ENCODE measurements at regions not wholly inside any gene's neighbourhood (a gene's known extent, or its start where the extent isn't known, plus 50 kb on each side); places are given as distances from the start of the nearest gene placed in this dataset.
A peak's percentile ranks its signal among the peaks of the same experiment; 100 is the strongest.

DNA sequence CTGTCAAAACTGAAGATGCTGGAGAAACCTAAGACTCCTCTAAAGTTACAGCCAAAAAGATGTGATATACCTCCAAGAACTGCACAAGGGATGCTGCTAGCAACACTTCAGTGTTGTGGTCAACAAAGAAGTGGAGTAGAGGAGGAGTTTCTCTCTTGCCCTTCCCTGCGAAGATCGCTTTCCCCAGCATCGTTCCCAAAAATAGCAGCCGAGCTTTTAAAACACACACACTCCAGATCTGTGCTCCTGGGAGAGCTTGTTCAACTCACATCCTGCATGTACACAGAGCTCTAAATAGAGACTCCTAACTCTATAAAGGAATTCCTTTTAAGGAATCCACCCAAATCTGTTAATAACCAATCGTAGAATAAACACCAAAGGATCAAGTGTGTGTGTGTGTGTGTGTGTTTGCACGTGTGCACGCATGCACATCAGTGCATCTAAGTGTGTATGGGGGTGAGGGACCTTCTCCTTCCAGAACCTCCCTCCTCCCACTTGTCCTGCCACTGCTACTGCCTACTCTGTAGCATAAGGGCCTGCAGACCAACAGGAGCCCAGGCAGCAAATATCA, 58.5 kb downstream of the PSMG1 start:
- DNase-seq: peak; percentile 61

DNA sequence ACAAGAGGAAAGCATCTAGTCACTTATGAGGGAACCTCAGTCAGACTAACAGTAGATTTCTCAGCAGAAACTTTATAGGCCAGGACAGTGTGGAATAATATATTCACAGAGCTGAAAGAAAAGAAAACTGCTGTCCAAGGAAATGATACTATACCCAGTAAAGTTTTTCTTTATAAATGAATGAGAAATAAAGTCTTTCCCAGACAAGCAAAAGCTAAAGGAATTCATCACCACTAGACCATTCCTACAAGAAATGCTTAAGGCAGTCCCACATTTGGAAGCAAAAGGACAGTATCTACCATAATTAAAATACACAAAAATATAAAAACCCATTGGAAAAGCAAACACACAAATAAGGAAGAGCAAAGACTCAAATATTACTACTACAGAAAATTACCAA, 59.9 kb downstream of the PSMG1 start:
- no peak for DNase-seq

- no peak for DNase-seq
Measured at GRCh38 chr21:39121600-39122355, 61.5 kb downstream of the PSMG1 start.

DNA sequence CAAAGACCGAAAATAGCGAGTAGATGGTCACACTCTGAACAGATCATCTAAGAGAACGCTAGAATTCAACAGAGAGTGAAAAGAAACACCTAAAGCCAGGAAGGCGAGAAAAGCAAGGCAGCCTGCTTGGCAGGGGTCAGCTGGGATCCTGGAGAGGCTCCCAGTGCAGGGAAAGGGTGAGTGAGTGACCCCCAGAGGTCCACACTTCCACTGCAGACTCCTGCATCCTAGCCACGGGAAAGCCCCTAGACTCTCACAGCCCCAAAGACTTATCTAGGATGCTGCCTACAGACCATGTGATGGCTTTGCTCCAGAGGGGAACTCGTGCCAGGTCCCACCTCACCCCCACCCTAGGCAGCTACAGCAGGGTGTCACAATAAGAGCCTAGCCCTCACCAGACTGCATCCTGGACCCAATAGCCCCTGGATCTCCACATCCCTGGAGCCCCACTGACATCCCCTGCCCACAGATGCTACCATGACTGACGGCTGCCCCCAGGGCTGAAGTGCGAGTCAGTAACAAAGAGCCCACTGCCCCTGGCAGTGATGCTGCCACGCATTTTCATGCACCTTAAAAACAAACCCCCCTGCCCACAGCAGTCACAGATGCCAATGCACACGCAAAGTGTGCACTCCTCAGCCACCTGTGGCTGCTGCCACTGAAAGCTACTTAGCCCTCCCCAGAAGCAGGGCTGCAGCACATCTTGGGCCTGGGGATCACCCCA, 62.2 kb downstream of the PSMG1 start:
- no peak for DNase-seq

DNA sequence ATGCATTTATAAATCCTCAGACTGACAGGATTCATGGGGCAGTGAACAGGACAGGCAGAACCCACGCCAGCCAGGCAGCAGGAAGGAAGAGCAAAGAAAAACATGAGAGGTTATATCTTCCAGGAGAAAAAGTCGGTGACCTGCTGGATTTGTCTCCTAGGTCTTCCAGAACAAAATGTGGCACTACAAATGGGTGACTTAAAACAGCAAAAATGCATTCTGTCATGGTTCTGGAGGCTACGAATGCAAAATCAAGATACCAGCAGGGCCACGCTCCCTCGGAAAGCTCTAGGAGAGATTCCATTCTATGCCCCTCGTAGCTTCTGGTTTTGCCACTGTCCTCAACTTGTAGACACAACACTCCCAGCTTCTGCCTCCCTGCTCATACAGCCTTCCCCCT, 63.4 kb downstream of the PSMG1 start:
- DNase-seq: no peak

- DNase-seq: no peak
Measured at GRCh38 chr21:39118604-39119215, 64.5 kb downstream of the PSMG1 start.

- DNase-seq: no peak
Measured at GRCh38 chr21:39118061-39118460, 65.2 kb downstream of the PSMG1 start.

DNA sequence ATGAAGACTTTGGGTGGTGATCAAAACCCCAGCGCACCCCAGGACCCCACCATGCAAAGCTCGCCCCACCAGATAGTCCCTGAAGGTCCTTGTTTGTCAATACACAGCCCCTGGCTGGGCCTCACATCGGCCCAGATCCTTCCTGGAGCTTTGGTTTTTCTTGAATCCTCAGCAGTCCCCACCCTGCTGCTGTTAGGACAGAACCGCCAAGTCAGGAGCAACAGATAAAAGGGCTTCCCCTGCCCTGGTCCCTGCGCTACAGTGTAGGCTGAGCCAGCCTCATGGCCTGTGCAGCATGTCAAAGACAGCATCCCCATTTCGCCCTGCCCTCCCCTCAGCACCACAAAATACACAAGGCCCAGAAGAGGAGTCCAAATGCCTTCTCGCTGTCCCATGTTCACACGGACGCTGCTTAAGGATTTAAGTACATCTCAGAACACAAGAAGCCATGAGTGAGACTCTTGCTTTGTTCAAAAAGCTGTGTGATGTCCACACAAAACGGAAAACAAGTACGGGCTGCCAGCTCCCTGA, 65.7 kb downstream of the PSMG1 start:
- no peak for DNase-seq

DNA sequence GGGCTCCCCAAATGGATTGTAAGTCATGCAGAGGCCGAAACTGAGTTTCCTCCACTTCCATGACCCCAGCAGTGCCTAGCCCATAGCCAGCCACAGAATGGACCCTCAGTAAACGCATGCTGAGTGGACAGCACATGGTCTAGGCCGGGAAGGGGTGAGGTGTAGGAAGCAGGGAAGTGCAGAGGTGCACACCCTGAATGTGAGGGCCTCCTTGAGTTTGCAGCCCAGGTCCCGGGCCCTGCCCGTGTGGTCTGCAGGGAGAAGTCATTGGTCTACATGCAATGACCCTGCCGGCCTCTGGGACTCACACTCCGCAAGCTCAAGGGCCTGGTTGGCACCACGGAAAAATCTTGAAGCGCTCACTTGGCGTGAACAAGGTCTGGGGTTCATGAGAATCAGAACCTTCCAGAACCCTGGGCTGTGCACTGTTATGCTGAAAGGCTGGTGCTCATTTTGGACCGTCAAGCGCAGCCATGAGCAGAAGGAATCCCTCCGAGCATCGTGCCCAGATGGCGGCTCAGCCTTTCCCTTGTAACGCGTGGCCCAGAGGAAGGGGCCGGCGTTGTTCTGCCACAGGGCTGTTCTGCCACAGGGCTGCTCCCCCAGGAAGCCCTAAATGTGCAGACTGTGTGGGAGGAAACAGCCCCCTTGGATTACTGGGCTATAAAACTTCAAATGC, 66.4 kb downstream of the PSMG1 start:
- DNase-seq: no peak

DNA sequence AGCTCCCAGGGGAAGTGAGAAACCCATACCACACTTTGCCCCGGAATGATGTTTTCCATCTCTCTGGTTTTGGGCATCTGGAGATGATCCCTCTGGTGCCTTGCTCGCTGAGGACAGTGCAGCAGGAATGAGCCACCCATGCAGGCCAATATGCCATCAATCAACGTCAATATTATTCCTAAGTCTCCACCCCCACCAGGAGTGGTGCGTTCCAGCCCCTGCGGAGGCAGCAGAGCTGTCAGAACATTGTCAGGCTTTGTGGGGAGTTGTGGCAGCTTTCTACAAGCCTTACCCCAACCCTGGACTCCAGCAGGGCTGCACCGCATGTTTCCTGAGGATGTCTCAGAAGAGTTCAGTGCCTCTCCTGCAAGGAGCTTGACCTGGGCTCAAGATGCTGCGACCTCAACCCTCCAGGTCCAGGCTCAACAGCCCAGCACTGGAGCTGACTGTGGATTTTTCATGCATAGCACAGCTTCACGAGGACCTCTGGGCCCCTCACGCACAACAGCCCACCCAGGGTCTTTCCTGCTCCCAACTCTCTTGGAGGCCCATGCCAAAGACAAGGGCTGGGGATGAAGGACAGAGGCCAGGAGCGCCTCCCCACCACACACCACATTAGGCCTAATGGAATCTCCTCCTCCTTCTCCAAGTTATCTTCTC, 67.5 kb downstream of the PSMG1 start:
- DNase-seq: no peak

DNA sequence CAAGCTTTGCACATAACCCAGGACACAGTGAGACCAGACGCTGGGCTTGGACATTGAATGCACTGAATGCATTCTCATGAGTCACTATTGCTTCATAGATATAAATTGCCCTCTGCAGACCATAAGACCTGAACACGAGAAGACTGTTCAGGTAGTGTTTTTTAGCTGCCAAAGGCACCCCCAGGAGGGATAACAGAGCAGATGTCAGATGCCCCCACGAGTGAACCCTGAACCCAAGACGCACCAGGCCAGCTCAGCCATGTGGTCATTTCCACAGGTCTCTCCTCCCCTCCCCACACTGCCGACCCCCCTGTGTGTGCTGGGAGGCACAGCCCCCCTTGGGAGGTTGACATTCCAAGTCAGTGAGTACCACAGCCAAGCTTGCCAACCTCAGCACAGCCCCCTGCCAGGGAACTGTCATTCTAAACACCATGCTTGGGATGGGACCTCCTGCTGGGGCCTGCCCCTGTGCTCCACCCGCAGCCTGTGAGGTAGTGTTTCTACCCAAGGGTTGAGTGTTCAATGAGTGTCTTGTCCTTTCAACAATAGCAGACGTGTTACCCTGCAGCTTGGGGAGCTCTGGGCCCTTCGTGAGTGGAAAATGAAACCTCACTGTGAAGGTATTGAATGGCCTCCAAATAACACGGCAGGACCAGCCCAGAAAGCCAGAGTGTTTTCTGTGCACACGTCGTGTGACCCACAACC, 68.2 kb downstream of the PSMG1 start:
- DNase-seq: no peak

GRCh38 chr21:39111931-39112550, 71.2 kb downstream of the PSMG1 start:
- peak; percentile 74 for DNase-seq

DNA sequence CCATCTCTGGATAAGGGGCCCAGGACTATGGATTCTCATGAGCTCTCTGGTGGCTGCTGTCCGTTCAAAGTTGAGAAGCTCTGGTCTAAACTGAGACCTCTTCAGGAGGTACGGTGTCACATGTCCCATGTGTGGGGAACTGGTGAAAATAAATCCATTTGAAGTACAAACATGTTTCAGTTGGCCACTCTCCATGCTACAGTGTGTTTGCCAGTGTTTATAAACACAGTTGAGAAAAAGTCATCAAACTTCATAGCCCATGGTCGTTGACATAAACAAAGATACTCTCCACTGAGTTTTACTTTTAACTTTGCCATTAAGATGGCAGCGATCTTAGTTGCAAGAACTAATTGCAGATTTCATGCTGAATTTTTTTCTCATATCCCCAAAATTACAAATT, 72.8 kb downstream of the PSMG1 start:
- no peak for DNase-seq

GRCh38 chr21:39109596-39110210, 73.5 kb downstream of the PSMG1 start:
- DNase-seq: no peak

GRCh38 chr21:39109163-39109530, 74.1 kb downstream of the PSMG1 start:
- no peak for DNase-seq

- no peak for DNase-seq
Measured at GRCh38 chr21:39108291-39109162, 74.7 kb downstream of the PSMG1 start.

DNA sequence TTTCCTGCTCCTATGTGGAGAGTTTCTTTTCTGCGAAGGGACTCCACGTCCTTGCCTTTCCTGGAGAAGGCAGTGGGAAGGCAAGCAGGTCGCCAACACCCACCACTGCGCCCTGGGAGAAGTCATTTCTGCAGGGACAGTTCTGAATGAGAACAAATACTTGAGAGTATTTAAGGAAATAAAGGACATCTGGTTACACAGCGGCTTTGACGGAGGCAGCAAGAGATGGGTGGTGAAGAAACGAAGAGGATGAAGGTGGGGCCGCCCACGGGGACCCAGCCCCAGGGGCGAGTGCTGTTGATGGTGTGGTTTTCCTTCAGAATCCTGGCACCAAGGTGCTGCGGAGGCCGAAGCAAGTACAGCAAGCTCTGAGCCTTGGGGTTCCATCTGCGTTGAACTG, 75.5 kb downstream of the PSMG1 start:
- DNase-seq: no peak

GRCh38 chr21:39106881-39107462, 76.3 kb downstream of the PSMG1 start:
- no peak for DNase-seq

DNA sequence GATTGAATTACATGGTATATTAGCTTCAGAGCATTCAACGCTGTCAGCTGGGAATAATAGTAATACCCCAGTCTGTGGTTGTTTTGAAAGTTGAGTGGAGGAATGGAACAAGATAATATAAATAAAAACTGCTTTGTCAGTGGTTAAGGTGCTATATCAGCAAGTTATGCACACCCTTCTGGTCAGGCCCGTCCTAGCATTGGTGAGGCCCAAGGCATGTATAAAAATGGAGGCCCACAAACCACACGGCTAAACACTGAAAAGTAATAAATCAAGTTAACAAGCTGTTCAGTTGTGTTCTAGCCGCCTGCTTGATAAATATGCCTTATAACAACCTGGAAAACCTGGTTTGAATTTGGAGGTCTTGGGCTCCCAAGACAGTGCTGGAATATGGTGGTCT, 77.4 kb downstream of the PSMG1 start:
- no peak for DNase-seq
